ENCODE measurements at regions not wholly inside any gene's neighbourhood (a gene's known extent, or its start where the extent isn't known, plus 50 kb on each side); places are given as distances from the start of the nearest gene placed in this dataset.

DNA sequence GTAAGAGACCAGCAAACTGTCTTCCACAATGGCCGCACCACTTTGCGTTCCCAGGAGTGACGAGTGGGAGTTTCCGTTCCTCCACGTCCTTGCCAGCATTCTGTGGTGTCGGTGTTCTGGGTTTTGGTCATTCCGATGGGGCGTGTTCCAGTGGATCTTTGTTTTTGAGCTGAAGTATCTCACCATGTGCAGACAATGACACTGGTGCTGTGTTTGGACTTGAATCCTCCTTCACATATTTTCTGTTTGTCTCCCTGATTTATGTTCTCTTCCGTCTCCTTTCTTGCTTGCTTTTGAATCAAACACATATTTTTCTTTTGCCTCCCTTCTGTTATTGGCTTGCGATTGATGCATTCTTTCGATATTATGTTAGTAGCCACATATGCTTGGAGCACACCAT is 60.8 kb upstream of the IRX4 start:
- no peaks in the 10 kb centered on the region for H3K27me3 ChIP-seq (replicated peaks)
- no peak overlapping the region for H3K4me3 ChIP-seq (ENCODE audit: low read depth, low read length)
- in situ Hi-C loops (cut with HindIII; ENCODE audit: low pct_ligation_motif_present, low sequenced_read_pairs), result no loop called here
- TF ChIP-seq, protein P1, sequence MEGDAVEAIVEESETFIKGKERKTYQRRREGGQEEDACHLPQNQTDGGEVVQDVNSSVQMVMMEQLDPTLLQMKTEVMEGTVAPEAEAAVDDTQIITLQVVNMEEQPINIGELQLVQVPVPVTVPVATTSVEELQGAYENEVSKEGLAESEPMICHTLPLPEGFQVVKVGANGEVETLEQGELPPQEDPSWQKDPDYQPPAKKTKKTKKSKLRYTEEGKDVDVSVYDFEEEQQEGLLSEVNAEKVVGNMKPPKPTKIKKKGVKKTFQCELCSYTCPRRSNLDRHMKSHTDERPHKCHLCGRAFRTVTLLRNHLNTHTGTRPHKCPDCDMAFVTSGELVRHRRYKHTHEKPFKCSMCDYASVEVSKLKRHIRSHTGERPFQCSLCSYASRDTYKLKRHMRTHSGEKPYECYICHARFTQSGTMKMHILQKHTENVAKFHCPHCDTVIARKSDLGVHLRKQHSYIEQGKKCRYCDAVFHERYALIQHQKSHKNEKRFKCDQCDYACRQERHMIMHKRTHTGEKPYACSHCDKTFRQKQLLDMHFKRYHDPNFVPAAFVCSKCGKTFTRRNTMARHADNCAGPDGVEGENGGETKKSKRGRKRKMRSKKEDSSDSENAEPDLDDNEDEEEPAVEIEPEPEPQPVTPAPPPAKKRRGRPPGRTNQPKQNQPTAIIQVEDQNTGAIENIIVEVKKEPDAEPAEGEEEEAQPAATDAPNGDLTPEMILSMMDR (IDR thresholded peaks at IDR 0.05; ENCODE audit: low read depth, low read length, missing control alignments), result no peak
- no peak for DNase-seq
- no peak overlapping the region for H3K27ac ChIP-seq
- H3K36me3 ChIP-seq (replicated peaks), result no peaks in the 10 kb centered on the region

- DNase-seq, result no peak
- no peak overlapping the region for H3K27ac ChIP-seq
- no peaks in the 10 kb centered on the region for H3K36me3 ChIP-seq (replicated peaks)
- in situ Hi-C loops (cut with HindIII; ENCODE audit: low pct_ligation_motif_present, low sequenced_read_pairs), result no loop called here
- TF ChIP-seq, protein P1 (IDR thresholded peaks at IDR 0.05; ENCODE audit: low read depth, low read length, missing control alignments), result no peak
- no peak overlapping the region for H3K4me3 ChIP-seq (ENCODE audit: low read depth, low read length)
- no peaks in the 10 kb centered on the region for H3K27me3 ChIP-seq (replicated peaks)
Observed at GRCh38 chr5:1942630-1943029, 59.9 kb upstream of the IRX4 start.

DNA sequence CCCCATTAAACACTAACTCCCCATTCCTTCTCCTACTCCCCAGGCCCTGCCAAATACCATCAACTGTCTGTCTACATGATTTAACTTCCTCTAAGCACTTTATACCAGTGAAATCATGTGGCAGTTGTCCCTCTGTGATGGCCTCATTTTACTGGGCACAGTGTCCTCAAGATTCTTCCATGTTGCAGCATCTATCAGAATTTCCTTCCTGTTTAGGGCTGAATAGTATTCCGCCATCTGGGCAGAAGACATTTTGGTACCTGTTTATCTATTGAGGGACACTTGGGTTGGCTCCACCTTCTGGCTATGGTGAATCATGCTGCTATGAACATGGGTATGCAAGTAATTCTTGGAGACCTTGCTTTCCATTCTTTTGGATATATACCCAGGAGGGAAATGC is 59.4 kb upstream of the IRX4 start:
- H3K36me3 ChIP-seq (replicated peaks), result no peaks in the 10 kb centered on the region
- H3K4me3 ChIP-seq (ENCODE audit: low read depth, low read length), result no peak overlapping the region
- in situ Hi-C loops (cut with HindIII; ENCODE audit: low pct_ligation_motif_present, low sequenced_read_pairs), result no loop called here
- no peak overlapping the region for H3K27ac ChIP-seq
- no peak for DNase-seq
- TF ChIP-seq, protein P1 (IDR thresholded peaks at IDR 0.05; ENCODE audit: low read depth, low read length, missing control alignments), result no peak
- no peaks in the 10 kb centered on the region for H3K27me3 ChIP-seq (replicated peaks)

GRCh38 chr5:1939256-1939655 is 56.5 kb upstream of the IRX4 start:
- Histone ChIP-seq H3K27ac (no peak overlapping the region), H3K4me3 (ENCODE audit: low read depth, low read length) (no peak overlapping the region), H3K36me3 (replicated peaks) (no peaks in the 10 kb centered on the region), H3K27me3 (replicated peaks) (no peaks in the 10 kb centered on the region)
- TF ChIP-seq, protein P1 (IDR thresholded peaks at IDR 0.05; ENCODE audit: low read depth, low read length, missing control alignments), result no peak
- in situ Hi-C loops (cut with HindIII; ENCODE audit: low pct_ligation_motif_present, low sequenced_read_pairs), result no loop called here
- DNase-seq, result no peak

DNA sequence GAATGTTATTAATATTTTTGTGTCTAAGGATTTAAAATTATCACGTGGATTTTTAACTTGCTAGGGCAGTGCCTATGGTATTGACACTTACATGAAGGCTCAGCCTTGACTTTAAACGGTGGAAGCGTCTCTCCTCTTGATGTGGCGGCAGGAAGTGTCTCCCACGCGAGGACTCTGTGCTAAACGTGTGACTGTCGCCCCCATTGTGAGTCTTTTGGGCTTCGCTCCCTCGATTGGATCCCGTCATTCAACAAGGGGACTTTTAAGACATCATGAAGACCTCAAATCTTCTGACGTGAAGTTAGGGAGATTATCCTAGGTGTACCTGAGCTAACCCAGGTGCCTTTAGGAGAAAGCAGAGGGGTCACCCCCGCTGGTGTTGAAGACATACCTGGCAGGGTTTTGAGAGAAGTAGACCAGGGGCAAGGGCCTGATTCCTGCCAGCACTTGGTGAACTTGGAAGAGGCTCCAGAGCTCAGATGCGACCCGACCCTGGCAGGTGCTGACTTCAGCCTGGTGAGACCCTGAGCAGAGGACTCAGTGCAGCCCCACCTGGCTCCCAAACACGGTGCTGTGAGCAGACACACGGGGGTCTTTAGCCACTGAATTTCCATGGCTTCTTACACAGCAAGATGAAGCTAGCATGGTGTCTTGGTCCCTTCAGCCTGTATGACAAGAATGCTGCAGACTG is 55.7 kb upstream of the IRX4 start:
- Histone ChIP-seq H3K4me3 (ENCODE audit: low read depth, low read length) (no peak overlapping the region), H3K36me3 (replicated peaks) (no peaks in the 10 kb centered on the region), H3K27me3 (replicated peaks) (no peaks in the 10 kb centered on the region), H3K27ac (no peak overlapping the region)
- TF ChIP-seq, protein P1 (IDR thresholded peaks at IDR 0.05; ENCODE audit: low read depth, low read length, missing control alignments), result no peak
- in situ Hi-C loops (cut with HindIII; ENCODE audit: low pct_ligation_motif_present, low sequenced_read_pairs), result no loop called here
- no peak for DNase-seq

DNA sequence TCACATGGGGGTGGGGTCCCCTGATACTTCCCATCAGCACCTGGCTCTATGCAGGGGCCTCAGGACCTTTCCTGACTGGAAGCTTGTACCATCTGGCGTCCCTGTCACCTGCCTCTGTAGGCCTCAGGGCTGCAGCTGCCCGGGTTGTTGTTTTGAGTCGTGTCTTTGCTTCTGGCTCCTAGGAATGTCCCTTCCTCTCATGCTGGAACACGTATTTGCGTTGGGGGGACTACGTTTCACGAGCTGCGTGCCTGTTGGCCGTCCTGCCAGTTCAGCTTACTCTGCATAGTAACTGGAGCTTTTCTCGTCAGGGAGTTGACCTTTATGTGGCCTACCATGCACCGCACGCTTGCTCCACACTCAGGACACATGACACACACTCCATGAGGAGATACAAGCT is 54.9 kb upstream of the IRX4 start:
- DNase-seq, result no peak
- Histone ChIP-seq H3K27me3 (replicated peaks) (peaks cover 2% of the 10 kb centered on the region), H3K4me3 (ENCODE audit: low read depth, low read length) (no peak overlapping the region), H3K36me3 (replicated peaks) (no peaks in the 10 kb centered on the region), H3K27ac (no peak overlapping the region)
- TF ChIP-seq, protein P1 (IDR thresholded peaks at IDR 0.05; ENCODE audit: low read depth, low read length, missing control alignments), result no peak
- in situ Hi-C loops (cut with HindIII; ENCODE audit: low pct_ligation_motif_present, low sequenced_read_pairs), result no loop called here

Measured in brain microvascular endothelial cell (primary cell).